Stimulated activated CD4-positive, alpha-beta T cell treated with anti-CD3 and anti-CD28 coated beads, Interleukin-15, amount 100 ng/mL, for 48 hours (primary cell): ENCODE measurements at regions not wholly inside any gene's neighbourhood (a gene's known extent, or its start where the extent isn't known, plus 50 kb on each side); places are given as distances from the start of the nearest gene placed in this dataset.

Source experiments
- DNase-seq, 2 donors: peaks; one replicate each; pipeline ENCODE4 v3.0.0-alpha.2; 2020; ENCODE audit warnings: low read depth in 2 of 2

- no peak for DNase-seq
These were observed 102.2 kb upstream of the IRX6 start for GRCh38 chr16:55221836-55222235.

- no peak for DNase-seq
These were observed 101.5 kb upstream of the IRX6 start for GRCh38 chr16:55222486-55222885.

- no peak for DNase-seq
These were observed 97.9 kb upstream of the IRX6 start for GRCh38 chr16:55225972-55226542.

DNA sequence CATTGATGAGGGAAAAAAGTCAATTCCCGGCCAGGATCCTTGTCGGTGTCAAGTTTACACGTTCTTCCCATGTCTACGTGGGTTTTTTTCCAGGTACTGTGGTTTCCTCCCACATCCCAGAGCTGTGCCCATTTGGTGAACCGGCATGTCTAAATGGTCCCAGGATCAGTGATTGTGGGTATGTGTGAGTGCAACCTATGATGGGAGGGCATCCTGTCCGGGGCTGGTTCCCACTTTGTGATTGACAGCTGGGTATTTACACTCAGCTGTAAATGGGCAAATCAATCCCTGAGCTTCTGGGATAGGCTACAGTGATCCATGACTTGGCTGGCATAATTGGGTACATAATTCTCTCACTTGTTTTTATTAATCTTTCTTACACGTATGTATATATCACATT lies 91.2 kb upstream of the IRX6 start:
- no peak for DNase-seq

DNA sequence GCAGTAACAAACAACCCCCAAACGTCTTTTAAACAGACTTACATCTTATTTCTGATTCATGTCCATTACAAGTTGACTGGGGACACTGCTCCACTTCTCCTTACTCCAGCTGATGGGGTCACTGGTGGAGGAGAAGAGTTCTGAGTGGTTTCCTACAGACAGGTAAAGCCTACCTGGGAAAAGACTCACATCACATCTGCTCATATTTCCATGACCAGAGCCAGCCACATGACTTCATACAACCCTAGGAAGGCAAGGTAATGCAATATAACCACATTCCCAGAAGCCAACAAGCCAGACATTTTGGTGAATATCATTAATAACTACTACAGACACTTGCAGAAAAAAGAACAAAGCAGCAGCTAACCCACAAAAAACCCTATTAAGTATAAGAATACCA lies 90.5 kb upstream of the IRX6 start:
- DNase-seq: no peak

GRCh38 chr16:55236655-55237054 lies 87.3 kb upstream of the IRX6 start:
- DNase-seq: no peak

- DNase-seq: no peak
These were observed 84.3 kb upstream of the IRX6 start for GRCh38 chr16:55239723-55240122.

DNA sequence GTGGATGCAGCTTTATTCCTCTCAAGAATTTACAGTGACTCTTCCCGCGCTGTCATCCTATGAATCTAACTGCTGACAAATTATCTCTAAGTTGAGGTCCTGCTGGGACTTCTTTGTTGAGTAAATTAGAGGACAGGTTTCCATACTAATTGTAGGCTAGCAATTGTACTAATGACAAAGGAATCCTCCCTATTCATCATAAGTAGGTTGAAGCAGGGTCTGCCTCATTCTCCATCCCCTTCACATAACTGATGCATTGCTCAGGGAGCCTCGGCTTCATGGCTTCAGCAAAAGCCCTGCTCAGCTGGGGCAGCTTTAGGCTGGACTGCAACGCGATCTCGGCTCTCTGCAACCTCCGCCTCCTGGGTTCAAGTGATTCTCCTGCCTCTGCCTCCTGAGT lies 83.1 kb upstream of the IRX6 start:
- DNase-seq: no peak

GRCh38 chr16:55242667-55243066 lies 81.3 kb upstream of the IRX6 start:
- DNase-seq: no peak

GRCh38 chr16:55248058-55248457 lies 75.9 kb upstream of the IRX6 start:
- DNase-seq: no peak

- DNase-seq: no peak
These were observed 75.5 kb upstream of the IRX6 start for GRCh38 chr16:55248494-55248893.

GRCh38 chr16:55249361-55249760 lies 74.6 kb upstream of the IRX6 start:
- no peak for DNase-seq

GRCh38 chr16:55249936-55250335 lies 74.1 kb upstream of the IRX6 start:
- no peak for DNase-seq

DNA sequence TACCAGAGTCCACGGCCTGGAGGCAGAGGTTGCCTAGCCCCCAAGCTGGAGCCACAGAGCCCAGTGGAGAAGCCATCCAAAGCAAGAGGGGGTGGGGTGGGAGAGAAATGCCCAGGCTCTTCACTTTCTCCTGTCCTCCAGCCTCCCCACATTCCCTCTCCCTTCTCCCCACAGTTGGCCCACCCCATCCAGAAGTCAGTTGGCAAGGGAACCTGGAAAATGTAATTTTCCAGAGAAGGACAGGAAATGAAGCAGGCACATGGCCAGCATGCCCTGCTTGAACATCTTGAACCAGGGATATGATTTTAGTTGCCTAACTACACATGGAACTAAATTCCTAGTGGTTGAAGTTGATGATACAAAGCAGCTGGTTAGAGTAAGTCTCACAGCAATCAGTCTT lies 73.3 kb upstream of the IRX6 start:
- no peak for DNase-seq

GRCh38 chr16:55251151-55251550 lies 72.9 kb upstream of the IRX6 start:
- DNase-seq: no peak

DNA sequence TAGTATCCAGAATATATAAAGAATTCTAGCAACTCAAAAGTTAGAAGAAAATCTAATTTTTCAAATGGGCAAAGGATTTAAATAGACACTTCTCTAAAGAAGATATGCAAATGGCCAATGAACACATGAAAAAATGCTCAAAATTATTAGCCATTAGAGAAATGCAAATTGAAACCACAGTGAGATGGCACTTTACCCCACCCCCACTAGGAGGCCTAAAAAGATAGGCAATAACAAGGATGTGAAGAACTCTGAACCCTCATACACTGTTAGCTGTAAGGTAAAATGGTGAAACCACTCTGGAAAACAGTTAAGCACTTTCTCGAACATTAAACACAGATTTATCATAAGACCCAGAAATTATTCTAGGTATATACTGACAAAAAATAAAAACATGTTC lies 71.4 kb upstream of the IRX6 start:
- no peak for DNase-seq

DNA sequence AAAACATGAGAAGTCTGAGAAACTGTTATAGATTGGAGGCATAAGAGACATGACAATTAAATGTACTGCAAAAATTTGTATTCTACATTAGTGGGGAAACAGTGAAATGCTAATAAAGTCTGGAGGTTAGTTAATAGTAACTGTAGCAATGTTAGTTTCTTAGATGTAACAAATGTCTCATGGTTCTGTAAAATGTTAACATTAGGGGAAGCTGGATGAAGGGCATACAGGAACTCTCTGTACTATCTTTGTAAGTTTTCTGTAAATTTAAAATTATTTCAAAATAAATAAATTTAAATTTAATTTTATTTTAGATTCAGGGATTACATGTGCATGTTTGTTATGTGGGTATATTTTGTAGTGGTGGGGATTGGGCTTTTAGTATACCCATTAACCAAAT lies 70.0 kb upstream of the IRX6 start:
- DNase-seq: no peak

DNA sequence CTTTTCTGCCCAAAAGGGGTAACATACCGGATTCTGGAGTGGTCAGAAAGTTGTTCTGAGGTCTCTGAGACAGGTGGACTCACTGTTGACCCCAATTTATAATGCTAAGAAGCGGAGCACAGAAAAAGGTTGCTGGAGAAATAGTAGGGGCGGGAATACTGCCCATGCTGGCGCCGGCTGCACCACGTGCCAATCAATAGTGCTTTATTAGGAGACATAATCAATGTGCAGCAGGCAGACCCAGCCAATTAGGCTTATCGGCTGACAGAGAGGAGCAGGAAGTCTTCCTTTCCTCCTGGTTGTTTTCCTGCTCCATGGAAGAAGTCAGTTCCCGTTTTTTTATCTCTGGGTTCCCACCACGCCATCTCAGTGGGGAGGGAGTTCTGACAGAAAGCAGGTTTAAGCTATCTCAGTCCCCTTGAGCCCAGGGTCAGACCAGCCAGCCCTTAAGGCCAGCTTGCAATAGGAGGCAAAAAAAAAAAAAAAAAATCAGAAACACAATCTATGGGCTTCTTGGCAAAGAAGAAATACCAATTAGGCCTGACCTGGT lies 68.2 kb upstream of the IRX6 start:
- DNase-seq: no peak

GRCh38 chr16:55256412-55257016 lies 67.5 kb upstream of the IRX6 start:
- DNase-seq: no peak

DNA sequence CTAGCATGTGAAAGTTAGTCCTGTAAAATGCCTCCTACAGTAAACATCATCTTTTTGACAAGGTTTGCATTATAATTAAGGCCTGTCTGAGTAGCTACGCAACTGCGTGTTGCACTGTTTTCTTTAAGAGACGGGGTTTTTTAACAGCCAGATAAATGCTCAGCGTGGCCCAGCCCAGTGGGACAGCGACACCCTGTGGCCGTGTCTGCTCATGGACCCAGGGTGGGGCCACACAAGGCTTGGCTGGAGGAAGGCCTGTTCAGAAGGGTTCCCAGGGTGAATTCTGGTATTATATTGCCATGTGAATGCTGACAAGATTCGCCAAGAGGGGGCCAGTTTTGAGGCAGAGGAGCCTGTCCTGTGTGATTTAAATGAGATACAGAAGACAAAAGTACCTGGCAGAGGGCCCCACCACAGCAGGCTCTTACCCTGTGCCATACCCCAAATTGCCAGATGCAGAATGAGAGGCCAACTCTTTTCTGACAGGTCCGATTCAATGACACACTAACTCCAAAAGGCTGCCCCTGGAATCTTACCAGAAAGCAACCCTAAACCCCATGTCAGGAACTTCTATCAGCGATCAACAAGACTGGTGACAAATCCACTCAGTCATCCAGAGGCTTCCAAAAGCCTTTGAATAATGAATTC lies 65.9 kb upstream of the IRX6 start:
- peak; percentile 23 to 36 for DNase-seq

GRCh38 chr16:55261301-55261700 lies 62.7 kb upstream of the IRX6 start:
- DNase-seq: no peak

- no peak for DNase-seq
These were observed 60.4 kb upstream of the IRX6 start for GRCh38 chr16:55263271-55264250.
